ENCODE measurements at regions not wholly inside any gene's neighbourhood (a gene's known extent, or its start where the extent isn't known, plus 50 kb on each side); places are given as distances from the start of the nearest gene placed in this dataset.

GRCh38 chr20:58072695-58073671 is 155.5 kb downstream of the ANKRD60 start:
- DNase-seq (ENCODE audit: low read depth), result no peak
- no peak overlapping the region for H3K4me3 ChIP-seq (ENCODE audit: low read depth, low read length)
- TF ChIP-seq CTCF (IDR thresholded peaks at IDR 0.05; ENCODE audit: insufficient read depth, low read depth, low read length), result no peak

- no peak for TF ChIP-seq CTCF (IDR thresholded peaks at IDR 0.05; ENCODE audit: insufficient read depth, low read depth, low read length)
- H3K4me3 ChIP-seq (ENCODE audit: low read depth, low read length), result no peak overlapping the region
- DNase-seq (ENCODE audit: low read depth), result no peak
Measured at GRCh38 chr20:58071991-58072390, 156.5 kb downstream of the ANKRD60 start.

- H3K4me3 ChIP-seq (ENCODE audit: low read depth, low read length), result no peak overlapping the region
- no peak for DNase-seq (ENCODE audit: low read depth)
- no peak for TF ChIP-seq CTCF (IDR thresholded peaks at IDR 0.05; ENCODE audit: insufficient read depth, low read depth, low read length)
Measured at GRCh38 chr20:58071298-58071697, 157.2 kb downstream of the ANKRD60 start.

- H3K4me3 ChIP-seq (ENCODE audit: low read depth, low read length), result no peak overlapping the region
- no peak for TF ChIP-seq CTCF (IDR thresholded peaks at IDR 0.05; ENCODE audit: insufficient read depth, low read depth, low read length)
- DNase-seq (ENCODE audit: low read depth), result no peak
Measured at GRCh38 chr20:58070664-58071196, 157.7 kb downstream of the ANKRD60 start.

- no peak for TF ChIP-seq CTCF (IDR thresholded peaks at IDR 0.05; ENCODE audit: insufficient read depth, low read depth, low read length)
- DNase-seq (ENCODE audit: low read depth), result no peak
- no peak overlapping the region for H3K4me3 ChIP-seq (ENCODE audit: low read depth, low read length)
Measured at GRCh38 chr20:58069796-58070663, 158.4 kb downstream of the ANKRD60 start.

GRCh38 chr20:58069207-58069606 is 159.2 kb downstream of the ANKRD60 start:
- DNase-seq (ENCODE audit: low read depth), result no peak
- no peak for TF ChIP-seq CTCF (IDR thresholded peaks at IDR 0.05; ENCODE audit: insufficient read depth, low read depth, low read length)
- no peak overlapping the region for H3K4me3 ChIP-seq (ENCODE audit: low read depth, low read length)
